Brain microvascular endothelial cell (primary cell): ENCODE measurements at regions not wholly inside any gene's neighbourhood (a gene's known extent, or its start where the extent isn't known, plus 50 kb on each side); places are given as distances from the start of the nearest gene placed in this dataset.
"Not testable (repeated sequence)": the region's sequence is repeated elsewhere in the genome, so short reads cannot be mapped to it uniquely, and the experiment has no call there.

ENCODE experiments used
- DNase-seq: peaks from one replicate; pipeline ENCODE4 v3.0.0-alpha.2; 2020
- H3K27ac ChIP-seq: fragments of 250-450 bp; sonication (Bioruptor Pico); 2 replicates; pipeline ENCODE4 v1.5.1; 2020; ENCODE audit warnings: mild to moderate bottlenecking, moderate library complexity
- H3K27me3 ChIP-seq: fragments of 250-450 bp; sonication (Bioruptor Pico); replicated peaks from 2 replicates; pipeline ENCODE4 v1.5.1; 2020; ENCODE audit warnings: mild to moderate bottlenecking
- H3K36me3 ChIP-seq: fragments of 250-450 bp; sonication (Bioruptor Pico); replicated peaks from 2 replicates; pipeline ENCODE4 v1.5.1; 2020; ENCODE audit warnings: mild to moderate bottlenecking
- H3K4me3 ChIP-seq: 2 replicates; pipeline ENCODE4 v1.5.1; 2011; ENCODE audit warnings: low read depth, mild to moderate bottlenecking, control low read depth, low read length, moderate library complexity
- CTCF ChIP-seq: IDR thresholded peaks from 2 replicates; pipeline ENCODE4 v1.5.1; 2011; ENCODE audit warnings: low read depth, mild to moderate bottlenecking, moderate library complexity, low read length, control low read depth, inconsistent platforms; ENCODE audit errors: missing control alignments
- in situ Hi-C: cut with HindIII; loops from 2 replicates; pipeline ENCODE4 v1.10.0; 2017; ENCODE audit warnings: low sequenced_read_pairs, low pct_ligation_motif_present

- Histone ChIP-seq H3K36me3 (no peaks in the 10 kb centered on the region), H3K4me3 (no peak overlapping the region), H3K27ac (no peak overlapping the region), H3K27me3 (no peaks in the 10 kb centered on the region)
- in situ Hi-C loops: no loop called here
- no peak for TF ChIP-seq CTCF
- DNase-seq: no peak
Observed at GRCh38 chr3:87494264-87494663, 217.9 kb upstream of the POU1F1 start.

DNA sequence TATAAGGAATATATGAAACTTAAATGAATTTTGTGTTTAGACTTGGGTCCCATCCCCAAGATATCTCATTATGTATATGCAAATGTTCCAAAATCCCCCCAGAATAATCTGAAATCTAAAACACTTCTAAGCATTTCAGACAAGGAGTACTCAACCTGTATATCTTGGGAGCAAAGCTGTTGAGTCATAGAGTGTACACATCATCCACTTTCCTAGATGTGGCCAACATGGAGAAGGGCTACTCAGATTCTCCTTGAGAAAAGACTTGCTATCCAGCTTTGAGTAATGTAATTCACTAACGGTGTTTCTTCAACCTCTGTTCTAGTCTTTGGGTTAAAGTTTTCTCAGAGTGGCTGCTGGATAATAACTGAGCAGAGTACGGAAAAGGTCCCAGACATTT, 215.5 kb upstream of the POU1F1 start:
- DNase-seq: no peak
- H3K36me3 ChIP-seq: no peaks in the 10 kb centered on the region
- H3K27me3 ChIP-seq: no peaks in the 10 kb centered on the region
- no peak overlapping the region for H3K27ac ChIP-seq
- no peak for TF ChIP-seq CTCF
- H3K4me3 ChIP-seq: no peak overlapping the region
- in situ Hi-C loops: no loop called here

- Histone ChIP-seq H3K4me3 (no peak overlapping the region), H3K36me3 (no peaks in the 10 kb centered on the region), H3K27ac (no peak overlapping the region), H3K27me3 (no peaks in the 10 kb centered on the region)
- no peak for DNase-seq
- TF ChIP-seq CTCF: no peak
- in situ Hi-C loops: no loop called here
Observed at GRCh38 chr3:87489892-87490291, 213.5 kb upstream of the POU1F1 start.

- TF ChIP-seq CTCF: no peak
- Histone ChIP-seq H3K4me3 (no peak overlapping the region), H3K27ac (no peak overlapping the region), H3K36me3 (no peaks in the 10 kb centered on the region), H3K27me3 (no peaks in the 10 kb centered on the region)
- no peak for DNase-seq
- in situ Hi-C loops: no loop called here
Observed at GRCh38 chr3:87488765-87489164, 212.4 kb upstream of the POU1F1 start.

DNA sequence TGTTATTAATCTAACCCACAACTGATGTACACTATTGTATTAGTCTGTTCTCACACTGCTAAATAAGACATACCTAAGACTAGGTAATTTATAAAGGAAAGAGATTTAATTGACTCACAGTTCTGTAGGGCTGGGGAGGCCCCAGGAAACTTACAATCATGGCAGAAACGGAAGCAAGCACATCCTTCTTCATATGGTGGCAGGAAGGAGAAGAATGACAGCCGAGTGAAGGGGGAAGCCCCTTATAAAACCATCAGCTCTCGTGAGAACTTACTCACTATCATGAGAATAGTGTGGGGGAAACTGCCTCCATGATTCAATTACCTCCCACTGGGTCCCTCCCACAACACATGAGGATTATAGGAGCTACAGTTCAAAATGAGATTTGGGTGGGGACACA, 210.3 kb upstream of the POU1F1 start:
- H3K36me3 ChIP-seq, H3K27ac ChIP-seq, H3K27me3 ChIP-seq, H3K4me3 ChIP-seq, DNase-seq, in situ Hi-C loops: not testable (repeated sequence)

DNA sequence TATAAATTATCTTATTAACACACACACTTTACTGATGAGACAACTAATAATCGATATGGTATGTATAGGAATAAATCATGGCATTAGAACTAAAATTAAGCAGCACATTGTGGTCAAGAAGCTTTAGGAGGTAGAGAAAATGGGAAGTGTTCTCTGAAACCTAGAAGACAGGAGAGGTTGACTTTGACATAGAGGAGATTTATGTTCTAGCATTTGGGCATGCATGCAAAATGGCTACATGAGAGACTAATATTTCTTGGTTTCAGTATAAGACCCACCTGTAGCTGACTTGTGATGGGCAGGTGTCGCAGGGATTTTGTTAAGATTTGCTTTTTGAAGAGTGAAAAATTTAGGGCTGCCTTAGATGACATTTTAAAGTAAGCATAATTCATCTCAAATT, 209.7 kb upstream of the POU1F1 start:
- DNase-seq: no peak
- Histone ChIP-seq H3K36me3 (no peaks in the 10 kb centered on the region), H3K4me3 (no peak overlapping the region), H3K27ac (no peak overlapping the region), H3K27me3 (no peaks in the 10 kb centered on the region)
- in situ Hi-C loops: no loop called here
- TF ChIP-seq CTCF: no peak
